Astrocyte (in vitro differentiated cells and primary cell): ENCODE measurements at regions not wholly inside any gene's neighbourhood (a gene's known extent, or its start where the extent isn't known, plus 50 kb on each side); places are given as distances from the start of the nearest gene placed in this dataset.

Experiments used
- CTCF ChIP-seq: IDR thresholded peaks from 2 replicates; pipeline ENCODE4 v1.5.1; 2011; ENCODE audit warnings: low read depth, mild to moderate bottlenecking, inconsistent platforms, low read length, moderate library complexity; ENCODE audit not compliant: insufficient read depth
- EZH2 ChIP-seq: IDR thresholded peaks from 2 replicates; pipeline ENCODE4 v1.6.1; 2012; ENCODE audit warnings: mild to moderate bottlenecking, low read length, inconsistent platforms; ENCODE audit not compliant: insufficient read depth

GRCh38 chr12:131641315-131641714 is 69.6 kb upstream of the SFSWAP start:
- no peak for TF ChIP-seq CTCF
- TF ChIP-seq EZH2 = no peak
